ENCODE measurements at regions not wholly inside any gene's neighbourhood (a gene's known extent, or its start where the extent isn't known, plus 50 kb on each side); places are given as distances from the start of the nearest gene placed in this dataset.

DNA sequence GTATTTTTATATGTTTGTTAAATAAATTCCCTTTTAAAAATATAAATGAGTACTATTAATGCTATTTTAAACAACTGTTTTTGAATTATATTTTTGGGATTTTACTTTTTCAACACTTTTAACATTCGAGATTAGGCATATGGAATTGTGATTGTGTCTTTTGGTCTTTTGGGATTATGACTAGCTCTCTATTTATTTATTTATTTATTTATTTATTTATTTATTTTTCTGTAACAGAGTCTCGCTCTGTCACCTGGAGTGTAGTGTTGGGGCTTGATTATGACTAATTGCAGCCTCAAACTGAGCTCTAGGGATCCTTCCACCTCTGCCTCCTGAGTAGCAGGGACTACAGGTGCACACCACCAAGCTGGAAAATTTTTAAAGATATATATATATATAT is 1101.6 kb downstream of the FAM133A start:
- TF ChIP-seq, protein P1, sequence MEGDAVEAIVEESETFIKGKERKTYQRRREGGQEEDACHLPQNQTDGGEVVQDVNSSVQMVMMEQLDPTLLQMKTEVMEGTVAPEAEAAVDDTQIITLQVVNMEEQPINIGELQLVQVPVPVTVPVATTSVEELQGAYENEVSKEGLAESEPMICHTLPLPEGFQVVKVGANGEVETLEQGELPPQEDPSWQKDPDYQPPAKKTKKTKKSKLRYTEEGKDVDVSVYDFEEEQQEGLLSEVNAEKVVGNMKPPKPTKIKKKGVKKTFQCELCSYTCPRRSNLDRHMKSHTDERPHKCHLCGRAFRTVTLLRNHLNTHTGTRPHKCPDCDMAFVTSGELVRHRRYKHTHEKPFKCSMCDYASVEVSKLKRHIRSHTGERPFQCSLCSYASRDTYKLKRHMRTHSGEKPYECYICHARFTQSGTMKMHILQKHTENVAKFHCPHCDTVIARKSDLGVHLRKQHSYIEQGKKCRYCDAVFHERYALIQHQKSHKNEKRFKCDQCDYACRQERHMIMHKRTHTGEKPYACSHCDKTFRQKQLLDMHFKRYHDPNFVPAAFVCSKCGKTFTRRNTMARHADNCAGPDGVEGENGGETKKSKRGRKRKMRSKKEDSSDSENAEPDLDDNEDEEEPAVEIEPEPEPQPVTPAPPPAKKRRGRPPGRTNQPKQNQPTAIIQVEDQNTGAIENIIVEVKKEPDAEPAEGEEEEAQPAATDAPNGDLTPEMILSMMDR (IDR thresholded peaks at IDR 0.05 in 4 of 5, conservative IDR thresholded peaks at IDR 0.05 in 1 of 5), result no peak
- TF ChIP-seq POLR2A (IDR thresholded peaks at IDR 0.05), result no peak
